ENCODE measurements at regions not wholly inside any gene's neighbourhood (a gene's known extent, or its start where the extent isn't known, plus 50 kb on each side); places are given as distances from the start of the nearest gene placed in this dataset.

GRCh38 chr3:20666091-20666490 lies 480.1 kb upstream of the SGO1 start:
- no peak overlapping the region for H2AFZ ChIP-seq (ENCODE audit: insufficient read depth, low read depth, low read length, poor library complexity, severe bottlenecking)
- no peaks in the 10 kb centered on the region for H3K36me3 ChIP-seq (replicated peaks in 1 of 2; ENCODE audit: control insufficient read depth in 1 of 2, insufficient read depth in 2 of 2, low read length in 2 of 2)
- no peaks in the 10 kb centered on the region for H3K27me3 Mint-ChIP-seq (ENCODE audit: low read depth in 3 of 3)
- H3K9me3 Mint-ChIP-seq = peaks cover 0 to 5% (median 2%) of the 10 kb centered on the region in 7 donors
- no peak overlapping the region for H3K4me2 ChIP-seq (replicated peaks; ENCODE audit: extremely low read depth, low read length, poor library complexity, severe bottlenecking)
- no peak overlapping the region for H3K27ac Mint-ChIP-seq
- DNase-seq = no peak
- WGBS (ENCODE audit: insufficient coverage) = no CpG with 5 or more reads among the region's 2 CpGs
- H4K20me1 ChIP-seq (ENCODE audit: insufficient read depth, low read length) = no peaks in the 10 kb centered on the region
- H3K27ac ChIP-seq (ENCODE audit: low read depth in 1 of 2, low read length in 2 of 2) = no peak overlapping the region
- no peaks in the 10 kb centered on the region for H3K4me1 ChIP-seq (ENCODE audit: control insufficient read depth in 1 of 2, insufficient read depth in 2 of 2, low read length in 2 of 2)
- no peak overlapping the region for H3K9ac ChIP-seq (ENCODE audit: insufficient read depth, low read length, poor library complexity, severe bottlenecking)
- TF ChIP-seq, protein P1, sequence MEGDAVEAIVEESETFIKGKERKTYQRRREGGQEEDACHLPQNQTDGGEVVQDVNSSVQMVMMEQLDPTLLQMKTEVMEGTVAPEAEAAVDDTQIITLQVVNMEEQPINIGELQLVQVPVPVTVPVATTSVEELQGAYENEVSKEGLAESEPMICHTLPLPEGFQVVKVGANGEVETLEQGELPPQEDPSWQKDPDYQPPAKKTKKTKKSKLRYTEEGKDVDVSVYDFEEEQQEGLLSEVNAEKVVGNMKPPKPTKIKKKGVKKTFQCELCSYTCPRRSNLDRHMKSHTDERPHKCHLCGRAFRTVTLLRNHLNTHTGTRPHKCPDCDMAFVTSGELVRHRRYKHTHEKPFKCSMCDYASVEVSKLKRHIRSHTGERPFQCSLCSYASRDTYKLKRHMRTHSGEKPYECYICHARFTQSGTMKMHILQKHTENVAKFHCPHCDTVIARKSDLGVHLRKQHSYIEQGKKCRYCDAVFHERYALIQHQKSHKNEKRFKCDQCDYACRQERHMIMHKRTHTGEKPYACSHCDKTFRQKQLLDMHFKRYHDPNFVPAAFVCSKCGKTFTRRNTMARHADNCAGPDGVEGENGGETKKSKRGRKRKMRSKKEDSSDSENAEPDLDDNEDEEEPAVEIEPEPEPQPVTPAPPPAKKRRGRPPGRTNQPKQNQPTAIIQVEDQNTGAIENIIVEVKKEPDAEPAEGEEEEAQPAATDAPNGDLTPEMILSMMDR (IDR thresholded peaks at IDR 0.05) = no peak
- no peaks in the 10 kb centered on the region for H3K79me2 ChIP-seq (ENCODE audit: insufficient read depth, low read length)
- intact Hi-C loops (cut with micrococcal nuclease) = no loop called here
- no peak overlapping the region for H3K4me3 Mint-ChIP-seq
- no peaks in the 10 kb centered on the region for H3K4me1 Mint-ChIP-seq
- H3K36me3 Mint-ChIP-seq = no peaks in the 10 kb centered on the region
- no peaks in the 10 kb centered on the region for H3K27me3 ChIP-seq (ENCODE audit: control insufficient read depth in 2 of 2, insufficient read depth in 2 of 2, low read length in 2 of 2)
- H3K9me3 ChIP-seq (replicated peaks in 1 of 2; ENCODE audit: control insufficient read depth in 1 of 2, insufficient read depth in 1 of 2, low read length in 2 of 2) = peaks cover 9 to 11% of the 10 kb centered on the region in 2 donors
- no peak overlapping the region for H3K4me3 ChIP-seq (replicated peaks in 1 of 3; ENCODE audit: low read depth in 2 of 3, low read length in 3 of 3)

GRCh38 chr3:20658491-20658890 lies 472.5 kb upstream of the SGO1 start:
- intact Hi-C loops (cut with micrococcal nuclease) = no loop called here
- Histone ChIP-seq H3K79me2 (ENCODE audit: insufficient read depth, low read length) (no peaks in the 10 kb centered on the region), H3K36me3 (replicated peaks in 1 of 2; ENCODE audit: control insufficient read depth in 1 of 2, insufficient read depth in 2 of 2, low read length in 2 of 2) (no peaks in the 10 kb centered on the region), H2AFZ (ENCODE audit: insufficient read depth, low read depth, low read length, poor library complexity, severe bottlenecking) (no peak overlapping the region), H3K9me3 (replicated peaks in 1 of 2; ENCODE audit: control insufficient read depth in 1 of 2, insufficient read depth in 1 of 2, low read length in 2 of 2) (peaks cover 15 to 16% of the 10 kb centered on the region in 2 donors), H3K4me2 (replicated peaks; ENCODE audit: extremely low read depth, low read length, poor library complexity, severe bottlenecking) (no peak overlapping the region), H3K9ac (ENCODE audit: insufficient read depth, low read length, poor library complexity, severe bottlenecking) (no peak overlapping the region), H3K4me3 (replicated peaks in 1 of 3; ENCODE audit: low read depth in 2 of 3, low read length in 3 of 3) (no peak overlapping the region), H3K4me1 (ENCODE audit: control insufficient read depth in 1 of 2, insufficient read depth in 2 of 2, low read length in 2 of 2) (no peaks in the 10 kb centered on the region), H3K27ac (ENCODE audit: low read depth in 1 of 2, low read length in 2 of 2) (no peak overlapping the region), H4K20me1 (ENCODE audit: insufficient read depth, low read length) (no peaks in the 10 kb centered on the region), H3K27me3 (ENCODE audit: control insufficient read depth in 2 of 2, insufficient read depth in 2 of 2, low read length in 2 of 2) (no peaks in the 10 kb centered on the region)
- Mint-ChIP-seq H3K27me3 (ENCODE audit: low read depth in 3 of 3) (no peaks in the 10 kb centered on the region), H3K36me3 (no peaks in the 10 kb centered on the region), H3K27ac (no peak overlapping the region), H3K9me3 (peaks cover 0 to 18% (median 8%) of the 10 kb centered on the region in 7 donors), H3K4me1 (no peaks in the 10 kb centered on the region), H3K4me3 (no peak overlapping the region)
- TF ChIP-seq, protein P1 (IDR thresholded peaks at IDR 0.05) = no peak
- DNase-seq = no peak
- no CpG with 5 or more reads among the region's 1 CpG for WGBS (ENCODE audit: insufficient coverage)

All from CD14-positive monocyte (primary cell).